Nephron (organoid): ENCODE measurements at regions not wholly inside any gene's neighbourhood (a gene's known extent, or its start where the extent isn't known, plus 50 kb on each side); places are given as distances from the start of the nearest gene placed in this dataset.

Source experiments
- H3K27ac Mint-ChIP-seq, 3 experiments: 2 replicates each; pipeline ENCODE4 v1.8.0; 2020; ENCODE audit warnings: mixed read lengths in 3 of 3, mild to moderate bottlenecking in 2 of 3, moderate library complexity in 1 of 3
- H3K27me3 Mint-ChIP-seq: 2 replicates; pipeline ENCODE4 v1.8.0; 2021; ENCODE audit warnings: low read depth, mild to moderate bottlenecking, moderate library complexity, mixed read lengths
- H3K36me3 Mint-ChIP-seq: 2 replicates; pipeline ENCODE4 v1.8.0; 2020; ENCODE audit warnings: low read depth, mixed read lengths
- H3K4me1 Mint-ChIP-seq: 2 replicates; pipeline ENCODE4 v1.8.0; 2020; ENCODE audit warnings: mixed read lengths
- H3K4me3 Mint-ChIP-seq, 3 experiments: 2 replicates each; pipeline ENCODE4 v1.8.0; 2020; ENCODE audit warnings: mild to moderate bottlenecking in 3 of 3, mixed read lengths in 3 of 3, moderate library complexity in 2 of 3
- H3K9me3 Mint-ChIP-seq: 2 replicates; pipeline ENCODE4 v1.8.0; 2020; ENCODE audit warnings: mixed read lengths
- CTCF ChIP-seq, 3 experiments: fragments of 200-600 bp; sonication (generic); IDR thresholded peaks; one replicate each; pipeline ENCODE4 v1.5.0; 2021; ENCODE audit warnings: antibody characterized with exemption in 3 of 3; ENCODE audit not compliant: unreplicated experiment in 3 of 3

- no peak overlapping the region for H3K4me3 Mint-ChIP-seq
- H3K27ac Mint-ChIP-seq = peak overlapping the region in 2 of 3 experiments; percentile 7 to 40
- no peaks in the 10 kb centered on the region for H3K36me3 Mint-ChIP-seq
- H3K4me1 Mint-ChIP-seq = peaks cover 11% of the 10 kb centered on the region
- no peaks in the 10 kb centered on the region for H3K27me3 Mint-ChIP-seq
- H3K9me3 Mint-ChIP-seq = no peaks in the 10 kb centered on the region
- no peak for TF ChIP-seq CTCF (IDR thresholded peaks at IDR 0.05; ENCODE audit: unreplicated experiment in 3 of 3)
Observed at GRCh38 chr1:187261637-187262036, 432.9 kb downstream of the PLA2G4A start.

- TF ChIP-seq CTCF (IDR thresholded peaks at IDR 0.05; ENCODE audit: unreplicated experiment in 3 of 3) = no peak
- no peaks in the 10 kb centered on the region for H3K9me3 Mint-ChIP-seq
- H3K36me3 Mint-ChIP-seq = no peaks in the 10 kb centered on the region
- H3K4me1 Mint-ChIP-seq = peaks cover 11% of the 10 kb centered on the region
- H3K27me3 Mint-ChIP-seq = no peaks in the 10 kb centered on the region
- no peak overlapping the region for H3K4me3 Mint-ChIP-seq
- no peak overlapping the region for H3K27ac Mint-ChIP-seq
Observed at GRCh38 chr1:187262731-187263130, 434.0 kb downstream of the PLA2G4A start.

GRCh38 chr1:187264995-187265602 lies 436.4 kb downstream of the PLA2G4A start:
- H3K27me3 Mint-ChIP-seq = no peaks in the 10 kb centered on the region
- peaks cover 11% of the 10 kb centered on the region for H3K4me1 Mint-ChIP-seq
- peak; percentile 67 to 84 (median 73) for TF ChIP-seq CTCF (IDR thresholded peaks at IDR 0.05; ENCODE audit: unreplicated experiment in 3 of 3)
- peak overlapping the region in 1 of 3 experiments; percentile 5 for H3K27ac Mint-ChIP-seq
- no peaks in the 10 kb centered on the region for H3K9me3 Mint-ChIP-seq
- no peak overlapping the region for H3K4me3 Mint-ChIP-seq
- H3K36me3 Mint-ChIP-seq = no peaks in the 10 kb centered on the region

- no peak overlapping the region for H3K4me3 Mint-ChIP-seq
- no peaks in the 10 kb centered on the region for H3K36me3 Mint-ChIP-seq
- no peaks in the 10 kb centered on the region for H3K27me3 Mint-ChIP-seq
- no peak for TF ChIP-seq CTCF (IDR thresholded peaks at IDR 0.05; ENCODE audit: unreplicated experiment in 3 of 3)
- H3K4me1 Mint-ChIP-seq = peaks cover 11% of the 10 kb centered on the region
- H3K9me3 Mint-ChIP-seq = no peaks in the 10 kb centered on the region
- H3K27ac Mint-ChIP-seq = peak overlapping the region; percentile 17 to 51 (median 24)
Observed at GRCh38 chr1:187266051-187266450, 437.3 kb downstream of the PLA2G4A start.

- no peaks in the 10 kb centered on the region for H3K27me3 Mint-ChIP-seq
- H3K9me3 Mint-ChIP-seq = no peaks in the 10 kb centered on the region
- H3K4me1 Mint-ChIP-seq = peaks cover 4% of the 10 kb centered on the region
- no peak overlapping the region for H3K27ac Mint-ChIP-seq
- no peak for TF ChIP-seq CTCF (IDR thresholded peaks at IDR 0.05; ENCODE audit: unreplicated experiment in 3 of 3)
- no peak overlapping the region for H3K4me3 Mint-ChIP-seq
- no peaks in the 10 kb centered on the region for H3K36me3 Mint-ChIP-seq
Observed at GRCh38 chr1:187267827-187268226, 439.1 kb downstream of the PLA2G4A start.

GRCh38 chr1:187270256-187270655 lies 441.5 kb downstream of the PLA2G4A start:
- H3K36me3 Mint-ChIP-seq = no peaks in the 10 kb centered on the region
- H3K27ac Mint-ChIP-seq = no peak overlapping the region
- H3K4me3 Mint-ChIP-seq = no peak overlapping the region
- H3K27me3 Mint-ChIP-seq = no peaks in the 10 kb centered on the region
- no peaks in the 10 kb centered on the region for H3K9me3 Mint-ChIP-seq
- TF ChIP-seq CTCF (IDR thresholded peaks at IDR 0.05; ENCODE audit: unreplicated experiment in 3 of 3) = no peak
- H3K4me1 Mint-ChIP-seq = peaks cover 4% of the 10 kb centered on the region
